GM18505 (cell line): ENCODE measurements at regions not wholly inside any gene's neighbourhood (a gene's known extent, or its start where the extent isn't known, plus 50 kb on each side); places are given as distances from the start of the nearest gene placed in this dataset.

ENCODE experiments used
- ATAC-seq: cut with Tn5 transposase; IDR thresholded peaks from one replicate; pipeline ENCODE4 v1.9.1; 2021; ENCODE audit not compliant: unreplicated experiment
- POLR2A ChIP-seq: IDR thresholded peaks from 4 replicates; pipeline ENCODE4 v1.6.1; 2011; ENCODE audit warnings: borderline replicate concordance; ENCODE audit not compliant: insufficient read depth, insufficient read length; ENCODE audit errors: extremely low read depth

DNA sequence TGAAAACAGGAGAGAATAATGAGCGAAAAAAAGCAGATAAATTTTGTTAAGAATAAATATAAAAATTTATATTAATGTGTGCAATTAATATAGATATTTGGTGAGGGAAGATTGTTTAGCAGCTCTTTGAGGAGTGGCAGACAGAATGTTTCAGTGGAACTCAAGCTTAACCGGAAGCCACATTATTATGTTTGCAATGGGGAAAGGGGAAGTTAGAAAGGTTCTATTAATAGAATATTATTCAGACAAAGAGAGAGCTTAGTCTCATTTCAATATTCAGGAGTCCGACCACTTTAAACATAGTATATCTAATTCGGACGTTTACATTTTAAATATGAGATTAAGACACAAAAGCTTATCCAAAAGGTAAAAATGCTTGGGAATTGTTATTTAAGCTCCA, 81.6 kb upstream of the KHDRBS2 start:
- ATAC-seq: peak; percentile 100
- TF ChIP-seq POLR2A: no peak

DNA sequence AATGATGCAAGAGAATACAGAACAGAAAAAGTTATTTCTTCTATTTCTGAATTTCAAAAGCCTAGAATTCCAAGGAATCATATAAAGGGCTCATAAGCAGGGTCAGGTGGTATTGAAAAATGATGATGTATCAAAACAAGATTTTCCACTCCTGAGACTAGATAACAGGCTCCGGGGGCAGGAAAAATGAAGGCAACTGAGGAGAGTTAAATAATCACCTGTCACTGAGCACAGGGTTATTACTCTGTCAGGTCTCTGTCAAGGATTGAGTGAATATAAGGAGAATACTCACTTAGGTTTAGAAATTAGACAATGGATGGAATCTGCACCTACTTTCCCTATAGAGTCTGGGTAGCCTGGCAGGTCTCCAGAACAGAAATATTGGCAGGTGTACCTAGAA, 76.1 kb upstream of the KHDRBS2 start:
- ATAC-seq: no peak
- TF ChIP-seq POLR2A: no peak

GRCh38 chr6:62357835-62358234, 71.8 kb upstream of the KHDRBS2 start:
- TF ChIP-seq POLR2A: no peak
- ATAC-seq: no peak

GRCh38 chr6:62354261-62354660, 68.2 kb upstream of the KHDRBS2 start:
- no peak for TF ChIP-seq POLR2A
- no peak for ATAC-seq

DNA sequence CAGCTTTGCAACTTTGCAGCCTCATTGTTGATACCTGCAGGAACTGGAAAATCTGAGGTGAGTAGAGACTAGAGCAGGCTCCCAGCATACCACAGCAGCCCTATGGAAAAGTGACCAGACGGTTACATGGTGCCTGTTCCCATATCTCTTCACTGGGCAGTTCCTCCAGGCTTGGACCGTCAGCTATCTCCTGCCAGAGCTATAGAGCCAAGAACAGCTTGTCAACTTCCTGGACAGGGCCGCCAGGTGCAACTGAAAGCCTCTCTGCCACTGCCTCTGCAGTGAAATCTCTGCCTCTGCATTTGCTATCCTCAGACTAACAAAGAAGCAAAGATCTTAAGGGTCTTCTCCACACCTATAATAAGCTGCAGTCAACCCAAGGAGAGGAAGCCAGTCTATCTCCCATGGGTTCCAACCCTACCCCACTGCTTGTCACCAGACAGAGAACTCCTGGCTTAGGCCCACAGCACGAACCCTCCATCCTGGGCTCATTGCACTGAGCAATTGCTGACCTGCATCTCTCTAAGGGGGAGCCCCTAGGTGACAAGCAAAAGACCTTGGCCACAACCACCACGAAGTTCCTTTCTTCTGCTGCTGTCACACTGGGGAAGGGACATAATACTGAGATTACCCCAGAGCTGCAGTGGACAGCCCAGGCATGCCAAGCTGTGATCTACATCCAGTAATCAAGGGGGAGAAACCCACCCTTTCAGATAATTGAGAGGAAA, 60.1 kb upstream of the KHDRBS2 start:
- TF ChIP-seq POLR2A: no peak
- ATAC-seq: no peak

- ATAC-seq: no peak
- TF ChIP-seq POLR2A: no peak
These were observed 59.4 kb upstream of the KHDRBS2 start for GRCh38 chr6:62345446-62345845.

- no peak for ATAC-seq
- TF ChIP-seq POLR2A: no peak
These were observed 58.8 kb upstream of the KHDRBS2 start for GRCh38 chr6:62344850-62345249.

DNA sequence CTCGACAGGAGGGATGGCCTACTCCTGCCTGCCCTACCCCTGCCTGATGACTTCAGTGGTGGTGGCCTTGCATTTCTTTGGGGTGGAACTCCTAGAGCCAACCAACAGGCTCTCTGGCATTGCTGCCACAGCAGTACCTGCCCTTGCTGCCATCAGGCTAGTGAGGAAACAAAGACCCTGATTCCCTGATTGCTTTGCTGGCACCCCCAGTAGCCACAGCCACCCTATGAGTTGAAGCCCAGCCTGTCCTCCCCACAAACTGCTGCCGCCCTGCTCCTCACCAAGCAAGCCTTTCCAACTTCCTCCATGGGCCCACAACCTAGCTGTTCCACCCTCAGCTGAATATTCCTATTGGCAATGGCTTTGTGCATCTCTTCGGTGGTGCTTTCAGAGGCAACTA, 52.5 kb upstream of the KHDRBS2 start:
- TF ChIP-seq POLR2A: no peak
- no peak for ATAC-seq
